ENCODE measurements at regions not wholly inside any gene's neighbourhood (a gene's known extent, or its start where the extent isn't known, plus 50 kb on each side); places are given as distances from the start of the nearest gene placed in this dataset.

DNA sequence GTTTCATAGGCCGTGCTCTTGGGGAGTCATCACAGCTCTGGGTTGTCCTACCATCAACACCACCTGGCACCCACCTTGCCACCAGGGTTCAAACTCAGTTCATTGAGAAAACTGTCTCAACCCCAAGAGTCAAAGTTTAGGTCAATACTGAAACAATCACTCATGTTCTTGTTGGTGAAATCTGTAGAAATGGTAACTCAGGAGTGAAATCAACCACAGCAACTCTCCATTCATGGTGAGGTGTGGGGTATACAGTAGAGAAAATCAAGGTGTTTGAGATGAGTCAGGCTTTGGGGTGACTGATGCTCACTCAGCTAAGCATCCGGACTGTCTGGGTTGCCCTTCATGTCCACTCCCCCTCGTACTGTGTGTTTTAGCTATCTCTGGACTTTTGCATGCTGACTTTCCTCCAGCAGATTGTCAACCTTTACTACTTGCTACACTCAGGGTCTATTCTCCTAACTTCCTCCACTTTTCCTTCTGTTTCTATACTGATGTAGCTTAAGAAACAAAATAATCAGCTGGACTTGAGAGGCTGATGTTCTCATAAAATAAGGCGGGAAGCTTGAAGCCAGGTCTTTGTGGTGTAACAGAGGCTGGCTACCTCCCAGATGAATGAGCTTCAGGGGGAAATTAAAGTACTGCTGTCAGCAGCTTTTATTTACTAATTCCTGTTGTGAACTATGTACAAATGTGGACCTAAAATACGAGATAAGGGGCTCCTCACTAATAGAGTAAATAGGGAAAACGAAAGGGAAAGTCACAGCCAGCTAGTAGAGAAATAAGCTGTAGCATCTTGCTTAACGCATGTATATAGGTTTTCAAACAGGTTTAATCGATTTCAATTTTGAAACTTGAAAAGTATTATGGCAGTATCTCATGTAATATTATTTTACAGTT is 173.6 kb upstream of the AKR1E2 start:
- no peak for TF ChIP-seq POU2F2 (IDR thresholded peaks at IDR 0.05; ENCODE audit: low read depth, low read length)
- no peak for TF ChIP-seq SPI1 (IDR thresholded peaks at IDR 0.05; ENCODE audit: low read depth, low read length)
- no peak for TF ChIP-seq TAF1 (IDR thresholded peaks at IDR 0.05; ENCODE audit: low read depth, low read length)
- no peak for TF ChIP-seq POLR2A (IDR thresholded peaks at IDR 0.05; ENCODE audit: low read depth, low read length)
- TF ChIP-seq POLR2AphosphoS5 (IDR thresholded peaks at IDR 0.05; ENCODE audit: low read depth, low read length): no peak
- TF ChIP-seq PAX5 (IDR thresholded peaks at IDR 0.05; ENCODE audit: insufficient read depth, low read length, severe bottlenecking): no peak
- DNase-seq (ENCODE audit: insufficient read length, low spot score) (no peak), FAIRE-seq (peak; percentile 57)

DNA sequence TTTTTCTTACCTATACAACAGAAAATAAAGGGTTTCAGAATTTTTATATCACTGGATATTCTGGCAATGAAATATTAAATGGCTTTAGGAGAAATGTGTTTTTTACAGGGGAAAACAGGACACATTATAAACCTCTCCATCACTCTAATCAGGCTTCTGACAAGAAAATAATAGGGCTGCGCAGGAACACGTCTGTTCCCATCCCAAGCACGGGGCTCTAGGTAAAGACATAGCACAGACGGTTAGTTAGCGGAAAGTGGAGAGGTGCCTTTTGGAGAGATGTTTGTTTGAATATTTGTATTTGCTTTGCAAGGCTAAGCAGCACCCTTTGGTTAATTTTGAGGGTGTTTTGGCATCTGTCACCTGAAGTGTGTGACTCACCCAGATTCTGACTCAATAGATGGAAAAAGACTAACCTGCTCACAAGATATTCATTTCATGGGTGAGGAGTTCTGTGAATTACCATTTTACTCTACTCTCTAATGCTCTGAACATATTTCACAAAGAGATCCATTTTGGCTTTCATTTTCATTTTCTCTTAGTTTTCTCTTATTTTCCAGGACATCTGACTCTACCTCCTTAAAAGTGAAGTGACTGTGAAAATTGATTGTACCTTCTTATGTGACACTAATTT is 174.5 kb upstream of the AKR1E2 start:
- TF ChIP-seq TAF1 (IDR thresholded peaks at IDR 0.05; ENCODE audit: low read depth, low read length) (no peak), SPI1 (IDR thresholded peaks at IDR 0.05; ENCODE audit: low read depth, low read length) (no peak), POU2F2 (IDR thresholded peaks at IDR 0.05; ENCODE audit: low read depth, low read length) (no peak), POLR2A (IDR thresholded peaks at IDR 0.05; ENCODE audit: low read depth, low read length) (no peak), PAX5 (IDR thresholded peaks at IDR 0.05; ENCODE audit: insufficient read depth, low read length, severe bottlenecking) (no peak), POLR2AphosphoS5 (IDR thresholded peaks at IDR 0.05; ENCODE audit: low read depth, low read length) (no peak)
- DNase-seq (ENCODE audit: insufficient read length, low spot score): no peak
- FAIRE-seq: no peak

- no peak for TF ChIP-seq POU2F2 (IDR thresholded peaks at IDR 0.05; ENCODE audit: low read depth, low read length)
- no peak for TF ChIP-seq POLR2A (IDR thresholded peaks at IDR 0.05; ENCODE audit: low read depth, low read length)
- TF ChIP-seq PAX5 (IDR thresholded peaks at IDR 0.05; ENCODE audit: insufficient read depth, low read length, severe bottlenecking): no peak
- no peak for TF ChIP-seq POLR2AphosphoS5 (IDR thresholded peaks at IDR 0.05; ENCODE audit: low read depth, low read length)
- no peak for TF ChIP-seq TAF1 (IDR thresholded peaks at IDR 0.05; ENCODE audit: low read depth, low read length)
- TF ChIP-seq SPI1 (IDR thresholded peaks at IDR 0.05; ENCODE audit: low read depth, low read length): no peak
- FAIRE-seq (no peak), DNase-seq (ENCODE audit: insufficient read length, low spot score) (no peak)
Observed at GRCh38 chr10:4650582-4650981, 175.4 kb upstream of the AKR1E2 start.

DNA sequence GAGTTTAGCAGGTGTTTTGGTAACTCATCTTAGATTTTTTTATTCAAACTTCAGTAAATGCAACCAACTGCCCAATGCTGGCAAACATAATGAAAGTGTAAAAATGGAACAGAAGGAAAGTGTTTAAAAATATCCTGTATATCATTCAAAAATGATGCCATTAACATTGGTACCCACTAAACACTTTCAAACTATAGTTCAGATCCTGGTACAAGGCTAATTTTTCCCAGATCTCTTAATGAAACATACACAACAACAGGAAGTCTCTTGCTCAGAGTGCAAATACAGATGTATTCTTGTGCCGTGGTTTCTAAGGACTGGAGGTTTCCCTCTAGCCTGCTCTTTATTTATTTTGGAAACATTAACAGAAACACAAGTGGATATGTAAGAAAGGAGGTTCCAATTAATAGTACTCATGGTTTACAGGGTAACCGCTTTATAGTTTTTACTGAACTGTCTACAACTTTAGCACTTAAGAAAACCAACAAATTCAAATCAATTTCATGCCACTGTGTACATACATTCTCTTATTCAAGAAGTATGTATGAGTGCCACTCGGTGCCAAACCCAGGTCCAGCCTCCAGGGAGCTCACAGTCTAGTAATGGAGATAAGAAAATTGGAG is 176.0 kb upstream of the AKR1E2 start:
- FAIRE-seq (no peak), DNase-seq (ENCODE audit: insufficient read length, low spot score) (no peak)
- TF ChIP-seq TAF1 (IDR thresholded peaks at IDR 0.05; ENCODE audit: low read depth, low read length) (no peak), POLR2A (IDR thresholded peaks at IDR 0.05; ENCODE audit: low read depth, low read length) (no peak), POU2F2 (IDR thresholded peaks at IDR 0.05; ENCODE audit: low read depth, low read length) (no peak), SPI1 (IDR thresholded peaks at IDR 0.05; ENCODE audit: low read depth, low read length) (no peak), PAX5 (IDR thresholded peaks at IDR 0.05; ENCODE audit: insufficient read depth, low read length, severe bottlenecking) (no peak), POLR2AphosphoS5 (IDR thresholded peaks at IDR 0.05; ENCODE audit: low read depth, low read length) (no peak)

- FAIRE-seq (no peak), DNase-seq (ENCODE audit: insufficient read length, low spot score) (no peak)
- TF ChIP-seq POU2F2 (IDR thresholded peaks at IDR 0.05; ENCODE audit: low read depth, low read length): no peak
- TF ChIP-seq TAF1 (IDR thresholded peaks at IDR 0.05; ENCODE audit: low read depth, low read length): no peak
- TF ChIP-seq POLR2AphosphoS5 (IDR thresholded peaks at IDR 0.05; ENCODE audit: low read depth, low read length): no peak
- TF ChIP-seq PAX5 (IDR thresholded peaks at IDR 0.05; ENCODE audit: insufficient read depth, low read length, severe bottlenecking): no peak
- no peak for TF ChIP-seq SPI1 (IDR thresholded peaks at IDR 0.05; ENCODE audit: low read depth, low read length)
- no peak for TF ChIP-seq POLR2A (IDR thresholded peaks at IDR 0.05; ENCODE audit: low read depth, low read length)
Observed at GRCh38 chr10:4649471-4649870, 176.5 kb upstream of the AKR1E2 start.

DNA sequence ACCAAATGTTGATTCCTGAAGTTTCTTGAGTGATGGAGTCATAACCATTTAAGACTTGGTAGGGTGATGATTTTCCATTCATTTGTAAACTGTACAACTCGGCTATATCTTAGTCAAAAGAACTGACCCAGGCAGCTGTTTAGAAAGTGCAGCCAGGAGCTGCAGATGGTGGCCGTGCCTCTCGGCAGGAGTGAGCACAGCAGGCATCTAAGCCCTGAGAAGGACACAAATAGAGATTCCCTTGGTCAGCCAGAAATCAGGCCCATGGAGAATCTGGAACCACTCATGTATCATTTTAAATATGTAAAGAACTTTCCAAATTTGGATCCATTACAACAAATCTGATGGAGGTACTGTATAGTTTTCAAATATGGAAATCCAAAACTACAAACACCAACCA is 177.0 kb upstream of the AKR1E2 start:
- FAIRE-seq (no peak), DNase-seq (ENCODE audit: insufficient read length, low spot score) (no peak)
- TF ChIP-seq SPI1 (IDR thresholded peaks at IDR 0.05; ENCODE audit: low read depth, low read length): no peak
- TF ChIP-seq TAF1 (IDR thresholded peaks at IDR 0.05; ENCODE audit: low read depth, low read length): no peak
- TF ChIP-seq POLR2AphosphoS5 (IDR thresholded peaks at IDR 0.05; ENCODE audit: low read depth, low read length): no peak
- TF ChIP-seq POLR2A (IDR thresholded peaks at IDR 0.05; ENCODE audit: low read depth, low read length): no peak
- no peak for TF ChIP-seq PAX5 (IDR thresholded peaks at IDR 0.05; ENCODE audit: insufficient read depth, low read length, severe bottlenecking)
- TF ChIP-seq POU2F2 (IDR thresholded peaks at IDR 0.05; ENCODE audit: low read depth, low read length): no peak

- no peak for TF ChIP-seq PAX5 (IDR thresholded peaks at IDR 0.05; ENCODE audit: insufficient read depth, low read length, severe bottlenecking)
- no peak for TF ChIP-seq POLR2AphosphoS5 (IDR thresholded peaks at IDR 0.05; ENCODE audit: low read depth, low read length)
- no peak for TF ChIP-seq SPI1 (IDR thresholded peaks at IDR 0.05; ENCODE audit: low read depth, low read length)
- TF ChIP-seq POLR2A (IDR thresholded peaks at IDR 0.05; ENCODE audit: low read depth, low read length): no peak
- TF ChIP-seq TAF1 (IDR thresholded peaks at IDR 0.05; ENCODE audit: low read depth, low read length): no peak
- DNase-seq (ENCODE audit: insufficient read length, low spot score) (no peak), FAIRE-seq (no peak)
Observed at GRCh38 chr10:4647109-4647785, 178.8 kb upstream of the AKR1E2 start.

- FAIRE-seq (no peak), DNase-seq (ENCODE audit: insufficient read length, low spot score) (no peak)
- TF ChIP-seq SPI1 (IDR thresholded peaks at IDR 0.05; ENCODE audit: low read depth, low read length): no peak
- no peak for TF ChIP-seq PAX5 (IDR thresholded peaks at IDR 0.05; ENCODE audit: insufficient read depth, low read length, severe bottlenecking)
- TF ChIP-seq POLR2AphosphoS5 (IDR thresholded peaks at IDR 0.05; ENCODE audit: low read depth, low read length): no peak
- TF ChIP-seq POLR2A (IDR thresholded peaks at IDR 0.05; ENCODE audit: low read depth, low read length): no peak
- TF ChIP-seq TAF1 (IDR thresholded peaks at IDR 0.05; ENCODE audit: low read depth, low read length): no peak
- TF ChIP-seq POU2F2 (IDR thresholded peaks at IDR 0.05; ENCODE audit: low read depth, low read length): no peak
Observed at GRCh38 chr10:4646547-4646946, 179.5 kb upstream of the AKR1E2 start.
